ENCODE measurements at regions not wholly inside any gene's neighbourhood (a gene's known extent, or its start where the extent isn't known, plus 50 kb on each side); places are given as distances from the start of the nearest gene placed in this dataset.

- H3K9ac ChIP-seq (ENCODE audit: low read length): no peak overlapping the region
- no peak overlapping the region for H3K4me3 ChIP-seq (ENCODE audit: low read depth in 1 of 2, low read length in 2 of 2)
- no peaks in the 10 kb centered on the region for H3K9me3 ChIP-seq (ENCODE audit: low read length)
- no peaks in the 10 kb centered on the region for H3K4me1 ChIP-seq (ENCODE audit: insufficient read depth, low read length)
- H3K27me3 ChIP-seq (ENCODE audit: control insufficient read depth in 1 of 2, insufficient read depth in 2 of 2, low read length in 2 of 2): no peaks in the 10 kb centered on the region
- H3K36me3 ChIP-seq (ENCODE audit: insufficient read depth, low read length): no peaks in the 10 kb centered on the region
- no peak overlapping the region for H3K27ac ChIP-seq (ENCODE audit: low read depth, low read length)
Observed at GRCh38 chr12:102726686-102727085, 190.4 kb downstream of the PAH start.

- no peak overlapping the region for H3K27ac ChIP-seq (ENCODE audit: low read depth, low read length)
- no peak overlapping the region for H3K9ac ChIP-seq (ENCODE audit: low read length)
- no peaks in the 10 kb centered on the region for H3K9me3 ChIP-seq (ENCODE audit: low read length)
- no peak overlapping the region for H3K4me3 ChIP-seq (ENCODE audit: low read depth in 1 of 2, low read length in 2 of 2)
- no peaks in the 10 kb centered on the region for H3K4me1 ChIP-seq (ENCODE audit: insufficient read depth, low read length)
- H3K36me3 ChIP-seq (ENCODE audit: insufficient read depth, low read length): no peaks in the 10 kb centered on the region
- no peaks in the 10 kb centered on the region for H3K27me3 ChIP-seq (ENCODE audit: control insufficient read depth in 1 of 2, insufficient read depth in 2 of 2, low read length in 2 of 2)
Observed at GRCh38 chr12:102722147-102722546, 194.9 kb downstream of the PAH start.

GRCh38 chr12:102708108-102708507 is 208.9 kb downstream of the PAH start:
- H3K4me1 ChIP-seq (ENCODE audit: insufficient read depth, low read length): no peaks in the 10 kb centered on the region
- no peak overlapping the region for H3K27ac ChIP-seq (ENCODE audit: low read depth, low read length)
- H3K36me3 ChIP-seq (ENCODE audit: insufficient read depth, low read length): no peaks in the 10 kb centered on the region
- no peak overlapping the region for H3K9ac ChIP-seq (ENCODE audit: low read length)
- H3K4me3 ChIP-seq (ENCODE audit: low read depth in 1 of 2, low read length in 2 of 2): no peak overlapping the region
- no peaks in the 10 kb centered on the region for H3K9me3 ChIP-seq (ENCODE audit: low read length)
- no peaks in the 10 kb centered on the region for H3K27me3 ChIP-seq (ENCODE audit: control insufficient read depth in 1 of 2, insufficient read depth in 2 of 2, low read length in 2 of 2)

- Histone ChIP-seq H3K27ac (ENCODE audit: low read depth, low read length) (no peak overlapping the region), H3K36me3 (ENCODE audit: insufficient read depth, low read length) (no peaks in the 10 kb centered on the region), H3K4me1 (ENCODE audit: insufficient read depth, low read length) (no peaks in the 10 kb centered on the region), H3K4me3 (ENCODE audit: low read depth in 1 of 2, low read length in 2 of 2) (no peak overlapping the region), H3K9ac (ENCODE audit: low read length) (no peak overlapping the region), H3K9me3 (ENCODE audit: low read length) (no peaks in the 10 kb centered on the region), H3K27me3 (ENCODE audit: control insufficient read depth in 1 of 2, insufficient read depth in 2 of 2, low read length in 2 of 2) (no peaks in the 10 kb centered on the region)
Observed at GRCh38 chr12:102702447-102703114, 214.5 kb downstream of the PAH start.

- H3K27me3 ChIP-seq (ENCODE audit: control insufficient read depth in 1 of 2, insufficient read depth in 2 of 2, low read length in 2 of 2): no peaks in the 10 kb centered on the region
- no peaks in the 10 kb centered on the region for H3K36me3 ChIP-seq (ENCODE audit: insufficient read depth, low read length)
- H3K4me1 ChIP-seq (ENCODE audit: insufficient read depth, low read length): no peaks in the 10 kb centered on the region
- no peaks in the 10 kb centered on the region for H3K9me3 ChIP-seq (ENCODE audit: low read length)
- H3K27ac ChIP-seq (ENCODE audit: low read depth, low read length): no peak overlapping the region
- no peak overlapping the region for H3K9ac ChIP-seq (ENCODE audit: low read length)
- no peak overlapping the region for H3K4me3 ChIP-seq (ENCODE audit: low read depth in 1 of 2, low read length in 2 of 2)
Observed at GRCh38 chr12:102696045-102696444, 215.7 kb upstream of the IGF1 start.

GRCh38 chr12:102694903-102695302 is 214.5 kb upstream of the IGF1 start:
- no peaks in the 10 kb centered on the region for H3K4me1 ChIP-seq (ENCODE audit: insufficient read depth, low read length)

GRCh38 chr12:102691773-102692555 is 211.6 kb upstream of the IGF1 start:
- Histone ChIP-seq H3K9me3 (ENCODE audit: low read length) (no peaks in the 10 kb centered on the region), H3K4me3 (ENCODE audit: low read depth in 1 of 2, low read length in 2 of 2) (no peak overlapping the region), H3K36me3 (ENCODE audit: insufficient read depth, low read length) (no peaks in the 10 kb centered on the region), H3K27ac (ENCODE audit: low read depth, low read length) (no peak overlapping the region), H3K9ac (ENCODE audit: low read length) (no peak overlapping the region), H3K27me3 (ENCODE audit: control insufficient read depth in 1 of 2, insufficient read depth in 2 of 2, low read length in 2 of 2) (no peaks in the 10 kb centered on the region), H3K4me1 (ENCODE audit: insufficient read depth, low read length) (no peaks in the 10 kb centered on the region)

More at GRCh38 chr12:102694903-102695302, 214.5 kb upstream of the IGF1 start:
- no peak overlapping the region for H3K27ac ChIP-seq (ENCODE audit: low read depth, low read length)
- H3K4me3 ChIP-seq (ENCODE audit: low read depth in 1 of 2, low read length in 2 of 2): no peak overlapping the region
- no peaks in the 10 kb centered on the region for H3K36me3 ChIP-seq (ENCODE audit: insufficient read depth, low read length)
- H3K9me3 ChIP-seq (ENCODE audit: low read length): no peaks in the 10 kb centered on the region
- H3K27me3 ChIP-seq (ENCODE audit: control insufficient read depth in 1 of 2, insufficient read depth in 2 of 2, low read length in 2 of 2): no peaks in the 10 kb centered on the region
- no peak overlapping the region for H3K9ac ChIP-seq (ENCODE audit: low read length)

- Histone ChIP-seq H3K4me3 (ENCODE audit: low read depth in 1 of 2, low read length in 2 of 2) (no peak overlapping the region), H3K27ac (ENCODE audit: low read depth, low read length) (no peak overlapping the region), H3K36me3 (ENCODE audit: insufficient read depth, low read length) (no peaks in the 10 kb centered on the region), H3K27me3 (ENCODE audit: control insufficient read depth in 1 of 2, insufficient read depth in 2 of 2, low read length in 2 of 2) (no peaks in the 10 kb centered on the region), H3K4me1 (ENCODE audit: insufficient read depth, low read length) (no peaks in the 10 kb centered on the region), H3K9me3 (ENCODE audit: low read length) (no peaks in the 10 kb centered on the region), H3K9ac (ENCODE audit: low read length) (no peak overlapping the region)
Observed at GRCh38 chr12:102690253-102690652, 209.9 kb upstream of the IGF1 start.

GRCh38 chr12:102689701-102690100 is 209.3 kb upstream of the IGF1 start:
- H3K27me3 ChIP-seq (ENCODE audit: control insufficient read depth in 1 of 2, insufficient read depth in 2 of 2, low read length in 2 of 2): no peaks in the 10 kb centered on the region
- no peak overlapping the region for H3K4me3 ChIP-seq (ENCODE audit: low read depth in 1 of 2, low read length in 2 of 2)
- no peak overlapping the region for H3K9ac ChIP-seq (ENCODE audit: low read length)
- H3K36me3 ChIP-seq (ENCODE audit: insufficient read depth, low read length): no peaks in the 10 kb centered on the region
- H3K27ac ChIP-seq (ENCODE audit: low read depth, low read length): no peak overlapping the region
- H3K9me3 ChIP-seq (ENCODE audit: low read length): no peaks in the 10 kb centered on the region
- no peaks in the 10 kb centered on the region for H3K4me1 ChIP-seq (ENCODE audit: insufficient read depth, low read length)

- no peaks in the 10 kb centered on the region for H3K9me3 ChIP-seq (ENCODE audit: low read length)
- no peaks in the 10 kb centered on the region for H3K4me1 ChIP-seq (ENCODE audit: insufficient read depth, low read length)
- H3K27ac ChIP-seq (ENCODE audit: low read depth, low read length): no peak overlapping the region
Observed at GRCh38 chr12:102687523-102687922, 207.2 kb upstream of the IGF1 start.

GRCh38 chr12:102685841-102686240 is 205.5 kb upstream of the IGF1 start:
- no peaks in the 10 kb centered on the region for H3K27me3 ChIP-seq (ENCODE audit: control insufficient read depth in 1 of 2, insufficient read depth in 2 of 2, low read length in 2 of 2)
- H3K4me1 ChIP-seq (ENCODE audit: insufficient read depth, low read length): no peaks in the 10 kb centered on the region
- H3K4me3 ChIP-seq (ENCODE audit: low read depth in 1 of 2, low read length in 2 of 2): no peak overlapping the region
- no peak overlapping the region for H3K9ac ChIP-seq (ENCODE audit: low read length)
- no peaks in the 10 kb centered on the region for H3K36me3 ChIP-seq (ENCODE audit: insufficient read depth, low read length)
- no peak overlapping the region for H3K27ac ChIP-seq (ENCODE audit: low read depth, low read length)
- no peaks in the 10 kb centered on the region for H3K9me3 ChIP-seq (ENCODE audit: low read length)

More at GRCh38 chr12:102687523-102687922, 207.2 kb upstream of the IGF1 start:
- H3K27me3 ChIP-seq (ENCODE audit: control insufficient read depth in 1 of 2, insufficient read depth in 2 of 2, low read length in 2 of 2): no peaks in the 10 kb centered on the region
- H3K4me3 ChIP-seq (ENCODE audit: low read depth in 1 of 2, low read length in 2 of 2): no peak overlapping the region
- H3K9ac ChIP-seq (ENCODE audit: low read length): no peak overlapping the region
- no peaks in the 10 kb centered on the region for H3K36me3 ChIP-seq (ENCODE audit: insufficient read depth, low read length)

GRCh38 chr12:102685172-102685571 is 204.8 kb upstream of the IGF1 start:
- no peak overlapping the region for H3K9ac ChIP-seq (ENCODE audit: low read length)
- no peak overlapping the region for H3K4me3 ChIP-seq (ENCODE audit: low read depth in 1 of 2, low read length in 2 of 2)
- H3K36me3 ChIP-seq (ENCODE audit: insufficient read depth, low read length): no peaks in the 10 kb centered on the region
- no peaks in the 10 kb centered on the region for H3K9me3 ChIP-seq (ENCODE audit: low read length)
- no peaks in the 10 kb centered on the region for H3K4me1 ChIP-seq (ENCODE audit: insufficient read depth, low read length)
- H3K27ac ChIP-seq (ENCODE audit: low read depth, low read length): no peak overlapping the region
- H3K27me3 ChIP-seq (ENCODE audit: control insufficient read depth in 1 of 2, insufficient read depth in 2 of 2, low read length in 2 of 2): no peaks in the 10 kb centered on the region
